Parathyroid adenoma (tissue), 2 donors: ENCODE measurements at regions not wholly inside any gene's neighbourhood (a gene's known extent, or its start where the extent isn't known, plus 50 kb on each side); places are given as distances from the start of the nearest gene placed in this dataset.

ENCODE experiments used
- H2AFZ ChIP-seq: fragments of 300-600 bp; sonication (generic); one replicate; pipeline ENCODE4 v1.7.0; 2017; ENCODE audit warnings: antibody characterized with exemption, mild to moderate bottlenecking
- H3K27ac ChIP-seq: fragments of 300-600 bp; sonication (generic); one replicate; pipeline ENCODE4 v1.7.0; 2017
- H3K27me3 ChIP-seq: fragments of 300-600 bp; sonication (generic); one replicate; pipeline ENCODE4 v1.7.0; 2017; ENCODE audit warnings: low read length; ENCODE audit not compliant: control insufficient read depth, insufficient read depth
- H3K36me3 ChIP-seq: fragments of 300-600 bp; sonication (generic); one replicate; pipeline ENCODE4 v1.7.0; 2017; ENCODE audit warnings: low read length; ENCODE audit not compliant: control insufficient read depth, insufficient read depth
- H3K4me1 ChIP-seq: fragments of 300-600 bp; sonication (generic); one replicate; pipeline ENCODE4 v1.7.0; 2017; ENCODE audit warnings: control low read depth
- H3K4me2 ChIP-seq: fragments of 300-600 bp; sonication (generic); one replicate; pipeline ENCODE4 v1.7.0; 2017; ENCODE audit warnings: low read length
- H3K4me3 ChIP-seq: fragments of 300-600 bp; sonication (generic); one replicate; pipeline ENCODE4 v1.7.0; 2017; ENCODE audit warnings: low read depth, low read length
- H3K79me2 ChIP-seq: fragments of 300-600 bp; sonication (generic); one replicate; pipeline ENCODE4 v1.7.0; 2017; ENCODE audit warnings: control low read depth
- H3K9ac ChIP-seq: fragments of 300-600 bp; sonication (generic); one replicate; pipeline ENCODE4 v1.7.0; 2017; ENCODE audit warnings: mild to moderate bottlenecking
- H3K9me3 ChIP-seq: fragments of 300-600 bp; sonication (generic); one replicate; pipeline ENCODE4 v1.7.0; 2017; ENCODE audit warnings: low read length; ENCODE audit not compliant: control insufficient read depth
- TF ChIP-seq, protein P1 (sequence below): fragments of 300-600 bp; sonication (generic); IDR thresholded peaks from one replicate; pipeline ENCODE4 v1.7.0; 2017; ENCODE audit warnings: antibody characterized with exemption, mild to moderate bottlenecking
- donor health status: primary hyperparathyroidism.

DNA sequence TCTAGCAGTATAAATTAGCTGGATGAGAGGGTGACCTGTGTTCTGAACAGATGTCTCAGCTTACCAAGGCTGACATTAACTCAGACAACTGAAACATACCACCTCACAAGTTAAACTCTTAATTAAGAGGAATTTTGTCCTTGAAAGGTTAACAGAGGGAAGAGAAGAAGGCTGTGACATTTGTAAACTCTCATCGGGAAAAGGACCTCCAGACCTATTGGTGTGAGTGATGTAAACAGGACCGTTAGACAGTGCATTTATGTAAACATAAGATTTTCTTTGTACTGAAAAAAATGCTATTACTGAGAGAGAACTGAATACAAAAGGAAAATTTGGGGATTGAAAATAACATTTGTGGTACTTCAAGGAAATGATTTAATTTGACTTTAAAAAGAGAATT, 308.4 kb upstream of the DIAPH2 start:
- no peaks in the 10 kb centered on the region for H3K4me1 ChIP-seq
- H3K79me2 ChIP-seq, result no peaks in the 10 kb centered on the region
- H3K36me3 ChIP-seq, result no peaks in the 10 kb centered on the region
- H3K27ac ChIP-seq, result no peak overlapping the region
- H2AFZ ChIP-seq, result no peak overlapping the region
- no peaks in the 10 kb centered on the region for H3K27me3 ChIP-seq
- H3K9me3 ChIP-seq, result no peaks in the 10 kb centered on the region
- TF ChIP-seq, protein P1, sequence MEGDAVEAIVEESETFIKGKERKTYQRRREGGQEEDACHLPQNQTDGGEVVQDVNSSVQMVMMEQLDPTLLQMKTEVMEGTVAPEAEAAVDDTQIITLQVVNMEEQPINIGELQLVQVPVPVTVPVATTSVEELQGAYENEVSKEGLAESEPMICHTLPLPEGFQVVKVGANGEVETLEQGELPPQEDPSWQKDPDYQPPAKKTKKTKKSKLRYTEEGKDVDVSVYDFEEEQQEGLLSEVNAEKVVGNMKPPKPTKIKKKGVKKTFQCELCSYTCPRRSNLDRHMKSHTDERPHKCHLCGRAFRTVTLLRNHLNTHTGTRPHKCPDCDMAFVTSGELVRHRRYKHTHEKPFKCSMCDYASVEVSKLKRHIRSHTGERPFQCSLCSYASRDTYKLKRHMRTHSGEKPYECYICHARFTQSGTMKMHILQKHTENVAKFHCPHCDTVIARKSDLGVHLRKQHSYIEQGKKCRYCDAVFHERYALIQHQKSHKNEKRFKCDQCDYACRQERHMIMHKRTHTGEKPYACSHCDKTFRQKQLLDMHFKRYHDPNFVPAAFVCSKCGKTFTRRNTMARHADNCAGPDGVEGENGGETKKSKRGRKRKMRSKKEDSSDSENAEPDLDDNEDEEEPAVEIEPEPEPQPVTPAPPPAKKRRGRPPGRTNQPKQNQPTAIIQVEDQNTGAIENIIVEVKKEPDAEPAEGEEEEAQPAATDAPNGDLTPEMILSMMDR, result no peak
- H3K4me2 ChIP-seq, result no peak overlapping the region
- H3K4me3 ChIP-seq, result no peak overlapping the region
- H3K9ac ChIP-seq, result no peak overlapping the region

DNA sequence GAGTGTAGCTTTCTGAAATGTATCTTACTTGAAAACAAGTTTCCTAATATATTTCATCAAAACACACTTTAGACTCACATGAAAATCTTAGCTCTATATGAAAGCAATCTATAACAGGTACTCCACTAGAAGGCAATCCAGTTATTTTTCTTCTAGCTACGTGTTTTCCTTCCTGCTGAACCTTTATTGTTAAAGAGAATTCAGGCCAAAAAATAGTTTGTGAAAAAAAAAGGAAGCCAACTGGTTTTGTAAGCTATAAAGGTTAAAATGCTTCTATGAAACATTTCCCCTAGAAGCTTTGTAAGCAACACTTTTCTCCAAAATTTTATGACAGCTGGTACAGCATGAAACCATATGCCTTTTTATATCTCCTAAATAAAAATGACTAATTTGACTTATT, 304.7 kb upstream of the DIAPH2 start:
- no peak overlapping the region for H3K4me3 ChIP-seq
- no peak overlapping the region for H3K27ac ChIP-seq
- no peaks in the 10 kb centered on the region for H3K36me3 ChIP-seq
- TF ChIP-seq, protein P1, result no peak
- H3K4me1 ChIP-seq, result peaks cover 3% of the 10 kb centered on the region
- no peaks in the 10 kb centered on the region for H3K27me3 ChIP-seq
- H3K4me2 ChIP-seq, result no peak overlapping the region
- H3K9ac ChIP-seq, result no peak overlapping the region
- no peak overlapping the region for H2AFZ ChIP-seq
- no peaks in the 10 kb centered on the region for H3K9me3 ChIP-seq
- H3K79me2 ChIP-seq, result no peaks in the 10 kb centered on the region

GRCh38 chrX:96382018-96382417, 302.6 kb upstream of the DIAPH2 start:
- Histone ChIP-seq H3K4me1 (peaks cover 3% of the 10 kb centered on the region), H3K79me2 (no peaks in the 10 kb centered on the region), H3K4me3 (no peak overlapping the region), H3K9ac (no peak overlapping the region), H3K36me3 (no peaks in the 10 kb centered on the region), H3K9me3 (no peaks in the 10 kb centered on the region), H3K27me3 (no peaks in the 10 kb centered on the region), H3K27ac (no peak overlapping the region), H3K4me2 (no peak overlapping the region), H2AFZ (no peak overlapping the region)
- TF ChIP-seq, protein P1, result no peak

GRCh38 chrX:96383428-96383827, 301.2 kb upstream of the DIAPH2 start:
- Histone ChIP-seq H3K36me3 (no peaks in the 10 kb centered on the region), H3K27me3 (no peaks in the 10 kb centered on the region), H2AFZ (no peak overlapping the region), H3K9me3 (no peaks in the 10 kb centered on the region), H3K4me1 (peaks cover 3% of the 10 kb centered on the region), H3K9ac (no peak overlapping the region), H3K79me2 (no peaks in the 10 kb centered on the region), H3K27ac (no peak overlapping the region), H3K4me2 (no peak overlapping the region), H3K4me3 (no peak overlapping the region)
- TF ChIP-seq, protein P1, result no peak

GRCh38 chrX:96386325-96386724, 298.3 kb upstream of the DIAPH2 start:
- Histone ChIP-seq H3K9ac (no peak overlapping the region), H3K9me3 (no peaks in the 10 kb centered on the region), H2AFZ (no peak overlapping the region), H3K4me1 (peaks cover 3% of the 10 kb centered on the region), H3K36me3 (no peaks in the 10 kb centered on the region), H3K79me2 (no peaks in the 10 kb centered on the region), H3K4me2 (no peak overlapping the region), H3K4me3 (no peak overlapping the region), H3K27me3 (no peaks in the 10 kb centered on the region), H3K27ac (no peak overlapping the region)
- TF ChIP-seq, protein P1, result no peak
